ENCODE measurements at regions not wholly inside any gene's neighbourhood (a gene's known extent, or its start where the extent isn't known, plus 50 kb on each side); places are given as distances from the start of the nearest gene placed in this dataset.

DNA sequence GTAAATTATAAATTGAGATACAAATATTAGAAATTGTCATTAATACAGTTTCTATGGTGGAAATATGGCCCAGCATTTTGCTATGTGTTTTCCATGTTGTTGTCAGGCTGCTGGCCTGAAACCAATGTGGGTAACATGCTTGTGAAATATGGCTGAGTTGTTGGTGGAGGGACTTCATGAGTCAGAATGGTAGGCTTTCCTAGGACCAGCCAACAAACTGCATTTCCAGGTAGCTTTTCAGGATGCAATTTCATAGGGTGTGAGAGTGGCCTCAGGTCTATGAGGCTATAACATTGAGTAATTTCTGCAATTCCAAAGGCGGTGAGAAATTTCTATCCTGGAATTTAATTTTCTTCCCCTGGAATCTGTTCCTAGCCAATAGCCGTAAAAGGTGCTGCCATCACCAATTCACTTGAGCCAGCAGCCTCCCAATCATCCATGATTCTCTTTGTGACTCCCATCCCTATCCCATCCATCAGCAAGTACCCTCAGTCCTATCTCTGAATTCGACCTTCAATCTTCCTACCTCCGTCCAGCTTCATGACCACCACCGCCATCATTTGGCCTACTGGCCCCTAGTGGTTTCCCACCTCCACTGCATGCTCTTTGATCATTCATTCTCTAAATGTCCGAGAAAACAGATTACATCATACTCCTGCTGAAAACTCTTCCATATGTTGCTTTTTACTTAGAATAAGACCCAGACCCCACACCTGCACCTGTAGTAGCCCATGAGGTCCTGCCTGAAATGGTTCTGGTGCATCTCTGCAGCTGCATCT is 276.6 kb upstream of the CFAP20DC start:
- no peak for DNase-seq

GRCh38 chr3:59321881-59322540 is 272.2 kb upstream of the CFAP20DC start:
- DNase-seq = no peak

GRCh38 chr3:59320080-59320479 is 270.3 kb upstream of the CFAP20DC start:
- DNase-seq = no peak

DNA sequence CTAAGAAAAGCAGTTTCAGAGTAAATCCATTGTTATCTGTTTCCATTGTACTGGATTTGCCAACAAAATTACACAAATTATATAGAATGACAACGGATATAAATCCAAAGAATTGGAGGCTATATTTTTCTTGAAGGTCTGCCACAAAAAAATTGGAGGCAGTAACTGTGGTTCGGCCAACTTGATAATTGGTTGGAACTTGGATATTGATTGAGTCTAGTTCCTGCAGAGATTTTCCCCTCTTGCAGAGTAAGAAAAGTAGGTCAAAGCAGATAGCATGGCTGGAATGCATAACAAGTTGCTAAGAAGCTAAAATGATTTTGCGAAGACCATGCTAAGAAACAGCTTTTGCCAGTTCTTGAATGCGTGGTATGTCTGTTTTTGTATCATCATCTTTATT is 269.6 kb upstream of the CFAP20DC start:
- DNase-seq = no peak

- no peak for DNase-seq
Observed at GRCh38 chr3:59318881-59319280, 269.1 kb upstream of the CFAP20DC start.

DNA sequence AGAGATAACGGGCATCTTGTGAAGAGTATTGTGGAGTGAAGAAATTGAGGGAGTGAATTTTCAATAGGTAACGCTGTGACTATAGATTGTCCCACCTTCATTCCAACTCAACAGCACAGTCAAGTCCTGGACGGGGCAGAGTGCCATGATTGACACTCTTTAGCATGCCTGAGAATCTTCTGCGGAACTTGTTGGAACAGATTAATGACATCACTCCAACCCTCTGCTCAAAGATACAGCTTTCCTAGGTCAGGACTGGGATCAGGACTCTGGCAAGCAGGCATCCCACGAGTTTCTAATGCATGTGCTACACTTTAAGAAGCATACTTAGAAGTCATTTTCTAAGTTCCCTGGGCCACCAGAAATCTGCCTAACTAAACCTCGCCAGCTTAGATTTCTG is 267.6 kb upstream of the CFAP20DC start:
- no peak for DNase-seq

DNA sequence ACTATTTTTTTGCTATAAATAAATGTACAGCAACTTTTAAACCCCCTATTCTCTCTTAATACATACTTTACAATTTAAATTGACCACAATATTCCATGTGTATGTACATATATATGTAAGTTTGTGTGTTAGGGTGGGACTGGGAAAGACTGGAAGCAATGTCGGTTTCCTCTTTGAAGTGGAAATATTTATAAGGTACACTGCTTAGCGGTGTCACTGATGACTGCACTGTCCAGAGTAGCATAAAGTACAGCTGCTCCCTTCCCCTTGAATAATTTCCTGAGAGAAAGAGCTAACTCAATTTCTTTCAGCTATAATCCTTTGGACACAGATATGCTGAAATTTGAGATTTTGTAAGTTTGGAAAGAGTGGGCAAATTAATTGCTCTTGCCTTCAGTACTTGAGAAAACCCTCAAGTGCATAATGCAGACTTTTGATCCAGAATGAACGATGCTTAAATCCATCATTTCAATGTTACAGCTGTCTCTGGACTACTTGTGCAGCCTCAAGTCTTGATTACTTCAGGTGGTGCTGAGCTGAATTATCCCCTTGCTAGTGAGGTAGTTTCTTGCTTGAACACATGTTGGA is 267.0 kb upstream of the CFAP20DC start:
- no peak for DNase-seq

- DNase-seq = peak; percentile 56
Observed at GRCh38 chr3:59313365-59313764, 263.5 kb upstream of the CFAP20DC start.

- DNase-seq = no peak
Observed at GRCh38 chr3:59311231-59311630, 261.4 kb upstream of the CFAP20DC start.

DNA sequence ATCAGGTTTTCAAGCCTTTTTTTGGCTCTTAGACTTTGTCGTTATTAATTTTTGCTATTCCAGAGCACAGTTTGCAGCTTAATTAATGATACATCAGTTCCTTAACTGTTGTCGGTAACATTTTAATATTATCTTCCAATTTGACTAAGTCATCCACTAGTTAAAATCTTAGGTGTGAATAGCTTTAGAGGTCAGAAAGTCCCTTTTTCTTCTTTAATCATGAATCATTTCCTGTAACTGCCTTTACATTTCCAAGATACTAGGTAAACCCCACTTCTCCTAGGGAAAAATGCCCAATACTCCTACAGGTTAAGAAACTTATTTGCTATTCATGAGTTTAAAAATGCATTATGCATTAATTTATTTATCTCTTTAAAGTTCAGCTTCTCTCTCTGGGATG is 260.9 kb upstream of the CFAP20DC start:
- no peak for DNase-seq

DNA sequence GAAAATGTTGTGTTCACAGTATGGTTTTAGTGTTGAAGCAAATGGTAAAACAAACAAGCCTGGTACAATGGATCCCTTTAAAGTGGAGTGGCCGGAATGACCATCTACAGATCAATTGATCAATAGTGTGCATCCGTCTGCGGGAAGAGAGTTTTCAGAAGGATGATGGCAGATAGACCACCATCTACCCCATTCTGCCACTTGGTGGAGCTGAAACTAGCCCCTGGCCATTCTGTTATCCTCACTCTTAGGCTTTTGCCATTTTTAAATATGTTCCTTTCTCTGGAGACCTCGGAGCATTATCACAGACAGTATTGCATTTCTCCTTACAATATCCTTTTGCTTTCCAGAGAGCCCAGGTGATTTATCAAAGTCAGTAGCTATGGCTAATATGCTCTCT is 258.9 kb upstream of the CFAP20DC start:
- peak; percentile 2 for DNase-seq

DNA sequence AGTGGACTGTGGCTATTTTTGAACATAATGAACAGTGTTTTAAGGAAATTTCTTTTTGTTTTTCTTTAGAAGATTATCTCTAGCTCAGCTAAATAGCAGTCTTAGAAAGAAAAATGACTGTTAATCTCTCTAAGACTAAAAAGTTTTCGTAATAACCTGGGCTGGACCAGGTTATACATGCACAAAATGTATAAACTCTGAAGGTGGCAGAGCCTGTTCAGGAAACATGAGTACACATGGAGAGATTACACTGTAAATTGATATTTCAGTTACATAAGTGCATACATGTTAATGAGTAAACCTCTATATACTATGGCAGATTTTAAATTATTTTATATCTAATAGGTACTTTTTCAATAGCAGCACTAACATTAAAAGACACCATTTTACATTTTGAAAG is 258.2 kb upstream of the CFAP20DC start:
- no peak for DNase-seq

GRCh38 chr3:59306436-59306835 is 256.6 kb upstream of the CFAP20DC start:
- no peak for DNase-seq

- no peak for DNase-seq
Observed at GRCh38 chr3:59304296-59304695, 254.5 kb upstream of the CFAP20DC start.

DNA sequence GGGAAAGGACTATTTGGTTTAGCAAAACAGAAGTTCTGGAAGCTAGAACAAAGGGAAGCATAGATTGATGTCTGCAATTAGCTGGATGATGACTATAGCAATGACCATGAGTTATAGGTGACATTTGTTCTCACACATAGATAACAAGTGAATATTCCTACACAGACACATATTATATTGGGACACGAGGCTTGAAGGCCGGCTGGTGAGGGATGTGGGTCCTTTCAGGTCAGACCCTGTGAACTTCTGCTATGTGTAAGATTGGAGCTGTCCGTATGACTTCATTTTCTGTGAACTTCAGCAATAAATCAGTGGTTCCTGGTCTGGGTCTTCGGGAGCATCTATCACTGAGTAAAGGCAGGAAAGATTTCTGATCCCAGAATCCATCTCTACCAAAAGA is 253.6 kb upstream of the CFAP20DC start:
- DNase-seq = no peak

GRCh38 chr3:59302442-59302841 is 252.6 kb upstream of the CFAP20DC start:
- DNase-seq = no peak

DNA sequence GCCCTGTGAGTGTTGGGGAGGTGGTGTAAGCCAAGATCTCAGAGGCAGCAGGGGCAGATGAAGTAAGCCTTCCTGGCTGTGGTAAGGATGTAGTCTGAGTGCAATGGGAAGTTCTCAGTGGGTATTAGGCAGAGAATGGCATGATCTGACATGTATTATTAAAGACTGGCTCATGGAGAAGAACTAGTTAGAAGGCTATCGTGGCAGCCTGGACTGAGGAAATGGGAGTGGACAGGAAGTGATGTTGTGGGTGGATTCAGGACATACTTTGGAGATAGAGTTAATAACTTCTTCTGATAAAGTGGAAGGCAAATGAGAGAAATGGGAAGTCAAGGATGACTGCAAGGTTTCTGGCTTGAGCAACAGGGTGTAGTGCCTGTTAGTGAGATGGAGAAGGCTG is 250.9 kb upstream of the CFAP20DC start:
- peak; percentile 45 for DNase-seq

DNA sequence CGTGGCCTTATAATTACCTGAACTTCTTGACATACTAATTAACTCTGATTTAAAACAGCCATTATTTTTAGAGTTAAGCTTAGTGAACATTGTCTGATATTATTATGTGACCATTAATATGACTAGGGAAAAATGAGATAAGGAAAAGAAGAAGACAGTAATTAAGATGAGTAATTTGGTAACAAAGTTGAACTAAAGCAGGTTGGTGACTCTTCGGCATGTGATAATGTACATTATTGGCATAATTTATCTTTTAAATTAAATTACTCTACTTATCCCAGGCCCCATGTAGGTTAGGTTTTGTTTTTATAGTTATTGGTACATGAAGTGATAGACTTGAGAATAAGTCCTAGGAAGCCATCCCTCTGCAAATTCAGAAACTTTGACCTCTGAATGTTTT is 249.7 kb upstream of the CFAP20DC start:
- no peak for DNase-seq

- DNase-seq = no peak
Observed at GRCh38 chr3:59290358-59290757, 240.5 kb upstream of the CFAP20DC start.

- DNase-seq = no peak
Observed at GRCh38 chr3:59289831-59290230, 240.0 kb upstream of the CFAP20DC start.

DNA sequence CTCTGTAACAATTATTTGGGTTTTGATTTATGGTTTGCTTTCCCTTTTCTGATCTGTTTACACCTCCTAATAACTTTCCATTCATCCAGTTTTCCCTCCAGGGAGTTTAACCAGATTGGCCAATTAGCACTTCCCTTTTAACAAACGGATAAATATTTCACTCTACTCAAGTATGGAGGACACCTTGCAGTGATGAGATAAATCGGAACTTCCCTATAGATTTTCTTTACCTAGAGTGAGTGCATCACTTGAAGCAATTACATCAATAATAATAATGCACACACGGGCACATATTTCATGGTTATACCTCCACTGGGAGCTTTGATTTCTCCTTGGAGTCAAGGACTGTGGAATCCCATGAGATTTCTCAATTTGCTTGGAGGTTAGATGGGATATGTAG is 239.1 kb upstream of the CFAP20DC start:
- no peak for DNase-seq

GRCh38 chr3:59286791-59287531 is 237.1 kb upstream of the CFAP20DC start:
- peak; percentile 71 for DNase-seq

- DNase-seq = no peak
Observed at GRCh38 chr3:59285560-59285959, 235.7 kb upstream of the CFAP20DC start.

GRCh38 chr3:59284926-59285325 is 235.1 kb upstream of the CFAP20DC start:
- no peak for DNase-seq
